Germinal center (tissue), 1 donor: ENCODE measurements at regions not wholly inside any gene's neighbourhood (a gene's known extent, or its start where the extent isn't known, plus 50 kb on each side); places are given as distances from the start of the nearest gene placed in this dataset.

Experiments
- DNase-seq: peaks from one replicate; pipeline ENCODE4 v3.0.0; 2012; ENCODE audit warnings: mixed read lengths, low spot score

DNA sequence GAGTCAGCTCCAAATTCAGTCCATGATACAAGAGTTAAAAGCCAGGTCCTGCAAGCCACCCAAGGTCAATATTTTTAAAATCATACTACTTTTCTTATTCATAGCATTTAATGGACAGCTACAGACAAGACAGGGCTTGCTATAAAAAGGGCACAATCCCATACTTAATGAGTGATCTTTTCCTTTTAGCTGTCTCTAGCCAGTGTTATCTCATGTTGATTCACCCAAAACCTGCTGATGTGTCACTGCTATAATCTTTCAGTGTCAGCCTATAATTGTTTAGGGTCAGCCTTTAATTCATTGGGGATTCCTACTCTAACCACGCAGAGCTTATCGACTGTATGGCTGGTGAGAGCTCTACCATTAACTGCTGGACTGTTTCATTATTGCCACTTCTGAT, 51.2 kb upstream of the HCCS start:
- no peak for DNase-seq
